ENCODE measurements at regions not wholly inside any gene's neighbourhood (a gene's known extent, or its start where the extent isn't known, plus 50 kb on each side); places are given as distances from the start of the nearest gene placed in this dataset.
"Not testable (repeated sequence)": the region's sequence is repeated elsewhere in the genome, so short reads cannot be mapped to it uniquely, and the experiment has no call there.

GRCh38 chr18:59038295-59039039 lies 101.2 kb upstream of the SEC11C start:
- DNase-seq: no peak

- not testable (repeated sequence) for DNase-seq
These were observed 100.7 kb upstream of the SEC11C start for GRCh38 chr18:59039040-59039320.

- no peak for DNase-seq
These were observed 100.2 kb upstream of the SEC11C start for GRCh38 chr18:59039449-59039848.

GRCh38 chr18:59040770-59041148 lies 98.9 kb upstream of the SEC11C start:
- no peak for DNase-seq

GRCh38 chr18:59041296-59041695 lies 98.4 kb upstream of the SEC11C start:
- no peak for DNase-seq

- DNase-seq: no peak
These were observed 97.6 kb upstream of the SEC11C start for GRCh38 chr18:59041819-59042815.

- DNase-seq: no peak
These were observed 94.8 kb upstream of the SEC11C start for GRCh38 chr18:59044855-59045254.

- no peak for DNase-seq
These were observed 92.2 kb upstream of the SEC11C start for GRCh38 chr18:59047321-59048047.

- DNase-seq: no peak
These were observed 91.7 kb upstream of the SEC11C start for GRCh38 chr18:59048048-59048363.

- no peak for DNase-seq
These were observed 91.3 kb upstream of the SEC11C start for GRCh38 chr18:59048378-59048777.

- no peak for DNase-seq
These were observed 89.7 kb upstream of the SEC11C start for GRCh38 chr18:59049721-59050660.

GRCh38 chr18:59050661-59051057 lies 89.0 kb upstream of the SEC11C start:
- no peak for DNase-seq

- no peak for DNase-seq
These were observed 88.1 kb upstream of the SEC11C start for GRCh38 chr18:59051470-59052165.

- DNase-seq: no peak
These were observed 86.5 kb upstream of the SEC11C start for GRCh38 chr18:59052965-59053820.

GRCh38 chr18:59054496-59055287 lies 85.0 kb upstream of the SEC11C start:
- no peak for DNase-seq

- no peak for DNase-seq
These were observed 84.2 kb upstream of the SEC11C start for GRCh38 chr18:59055345-59056032.

- no peak for DNase-seq
These were observed 82.8 kb upstream of the SEC11C start for GRCh38 chr18:59056706-59057492.

- no peak for DNase-seq
These were observed 82.2 kb upstream of the SEC11C start for GRCh38 chr18:59057493-59057795.

- no peak for DNase-seq
These were observed 81.7 kb upstream of the SEC11C start for GRCh38 chr18:59057969-59058368.
